ENCODE measurements at regions not wholly inside any gene's neighbourhood (a gene's known extent, or its start where the extent isn't known, plus 50 kb on each side); places are given as distances from the start of the nearest gene placed in this dataset.

DNA sequence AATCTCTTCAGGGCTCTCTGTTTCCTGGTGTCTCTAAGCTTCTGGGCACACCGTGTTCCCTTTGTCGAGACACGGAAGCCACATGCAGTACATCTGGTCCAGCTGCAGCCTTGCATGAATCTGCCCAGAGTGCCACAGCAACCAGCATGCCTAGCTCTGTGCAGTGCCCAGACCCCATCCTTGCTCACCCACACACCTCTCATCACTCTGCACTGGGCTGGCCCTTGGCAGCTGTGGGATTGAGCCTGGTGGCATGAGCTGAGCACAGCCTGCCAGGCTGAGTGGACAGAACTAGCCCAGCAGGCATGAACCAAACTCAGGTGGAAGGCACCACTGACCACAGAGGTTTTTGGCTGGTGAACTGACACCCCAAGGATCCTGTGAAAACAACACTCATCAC, 279.9 kb downstream of the ATXN7L3B start:
- TF ChIP-seq, protein P1, sequence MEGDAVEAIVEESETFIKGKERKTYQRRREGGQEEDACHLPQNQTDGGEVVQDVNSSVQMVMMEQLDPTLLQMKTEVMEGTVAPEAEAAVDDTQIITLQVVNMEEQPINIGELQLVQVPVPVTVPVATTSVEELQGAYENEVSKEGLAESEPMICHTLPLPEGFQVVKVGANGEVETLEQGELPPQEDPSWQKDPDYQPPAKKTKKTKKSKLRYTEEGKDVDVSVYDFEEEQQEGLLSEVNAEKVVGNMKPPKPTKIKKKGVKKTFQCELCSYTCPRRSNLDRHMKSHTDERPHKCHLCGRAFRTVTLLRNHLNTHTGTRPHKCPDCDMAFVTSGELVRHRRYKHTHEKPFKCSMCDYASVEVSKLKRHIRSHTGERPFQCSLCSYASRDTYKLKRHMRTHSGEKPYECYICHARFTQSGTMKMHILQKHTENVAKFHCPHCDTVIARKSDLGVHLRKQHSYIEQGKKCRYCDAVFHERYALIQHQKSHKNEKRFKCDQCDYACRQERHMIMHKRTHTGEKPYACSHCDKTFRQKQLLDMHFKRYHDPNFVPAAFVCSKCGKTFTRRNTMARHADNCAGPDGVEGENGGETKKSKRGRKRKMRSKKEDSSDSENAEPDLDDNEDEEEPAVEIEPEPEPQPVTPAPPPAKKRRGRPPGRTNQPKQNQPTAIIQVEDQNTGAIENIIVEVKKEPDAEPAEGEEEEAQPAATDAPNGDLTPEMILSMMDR (conservative IDR thresholded peaks at IDR 0.05; ENCODE audit: low read depth, low read length): no peak
- TF ChIP-seq EZH2 (IDR thresholded peaks at IDR 0.05; ENCODE audit: borderline replicate concordance, low read depth, low read length, poor library complexity, severe bottlenecking): no peak

Data from A673 (cell line).